Lower leg skin (tissue), 4 donors: ENCODE measurements at regions not wholly inside any gene's neighbourhood (a gene's known extent, or its start where the extent isn't known, plus 50 kb on each side); places are given as distances from the start of the nearest gene placed in this dataset.
A peak's percentile ranks its signal among the peaks of the same experiment; 100 is the strongest.

Experiments used
- DNase-seq, 2 donors: peaks; one replicate each; pipeline ENCODE4 v3.0.0-alpha.2; 2019; ENCODE audit warnings: low spot score in 2 of 2
- H3K4me3 ChIP-seq: fragments of 200-600 bp; sonication (generic); 2 replicates; pipeline ENCODE4 v1.5.1; 2017; ENCODE audit warnings: mild to moderate bottlenecking, low read depth; ENCODE audit not compliant: poor library complexity, severe bottlenecking
- POLR2A ChIP-seq, 2 donors: fragments of 450-650 bp; IDR thresholded peaks; one replicate each; pipeline ENCODE4 v1.6.1; 2016 to 2017; ENCODE audit warnings: antibody characterized with exemption in 2 of 2, mild to moderate bottlenecking in 1 of 2, moderate library complexity in 1 of 2
- WGBS, 2 donors: methylation state at CpG; one replicate each; pipeline ENCODE4 v1.1.5; 2018; 5-methylcytosine and 5-hydroxymethylcytosine counted together
- intact Hi-C: fragments of 100-400 bp; cut with DNase I; formaldehyde crosslinking; loops from one replicate; pipeline ENCODE4 v1.15.0; 2023; ENCODE audit warnings: low total_unique reads
- TF ChIP-seq, protein P1 (sequence below), 3 donors: fragments of 450-650 bp; IDR thresholded peaks; one replicate each; pipeline ENCODE4 v1.5.1; 2016; ENCODE audit warnings: antibody characterized with exemption in 3 of 3, mild to moderate bottlenecking in 3 of 3, moderate library complexity in 2 of 3

DNA sequence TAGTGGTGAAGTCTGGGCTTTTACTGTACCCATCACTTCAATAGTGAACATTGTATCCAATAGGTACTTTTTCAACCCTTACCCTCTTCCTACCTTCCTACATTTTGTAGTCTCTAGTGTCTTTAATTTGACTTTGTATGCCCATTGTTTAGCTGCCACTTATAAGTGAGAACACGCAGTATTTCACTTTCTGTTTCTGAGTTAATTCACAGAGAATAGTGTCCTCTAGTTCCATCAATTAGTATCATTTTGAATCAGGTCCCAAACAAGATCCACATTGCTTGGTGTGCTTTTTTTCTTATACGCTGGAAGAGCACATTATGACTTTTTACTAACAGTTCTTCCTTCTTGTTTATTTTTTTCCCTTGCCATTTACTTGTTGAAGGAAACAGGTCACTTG lies 176.0 kb upstream of the WDFY3 start:
- intact Hi-C loops, result no loop called here
- no peak for DNase-seq
- whole genome bisulfite sequencing, 2 donors, result 74 to 76% methylated on average over 2 of the region's 2 CpGs
- no peak overlapping the region for H3K4me3 ChIP-seq
- TF ChIP-seq, protein P1, sequence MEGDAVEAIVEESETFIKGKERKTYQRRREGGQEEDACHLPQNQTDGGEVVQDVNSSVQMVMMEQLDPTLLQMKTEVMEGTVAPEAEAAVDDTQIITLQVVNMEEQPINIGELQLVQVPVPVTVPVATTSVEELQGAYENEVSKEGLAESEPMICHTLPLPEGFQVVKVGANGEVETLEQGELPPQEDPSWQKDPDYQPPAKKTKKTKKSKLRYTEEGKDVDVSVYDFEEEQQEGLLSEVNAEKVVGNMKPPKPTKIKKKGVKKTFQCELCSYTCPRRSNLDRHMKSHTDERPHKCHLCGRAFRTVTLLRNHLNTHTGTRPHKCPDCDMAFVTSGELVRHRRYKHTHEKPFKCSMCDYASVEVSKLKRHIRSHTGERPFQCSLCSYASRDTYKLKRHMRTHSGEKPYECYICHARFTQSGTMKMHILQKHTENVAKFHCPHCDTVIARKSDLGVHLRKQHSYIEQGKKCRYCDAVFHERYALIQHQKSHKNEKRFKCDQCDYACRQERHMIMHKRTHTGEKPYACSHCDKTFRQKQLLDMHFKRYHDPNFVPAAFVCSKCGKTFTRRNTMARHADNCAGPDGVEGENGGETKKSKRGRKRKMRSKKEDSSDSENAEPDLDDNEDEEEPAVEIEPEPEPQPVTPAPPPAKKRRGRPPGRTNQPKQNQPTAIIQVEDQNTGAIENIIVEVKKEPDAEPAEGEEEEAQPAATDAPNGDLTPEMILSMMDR (IDR thresholded peaks at IDR 0.05), result no peak
- no peak for TF ChIP-seq POLR2A (IDR thresholded peaks at IDR 0.05)

DNA sequence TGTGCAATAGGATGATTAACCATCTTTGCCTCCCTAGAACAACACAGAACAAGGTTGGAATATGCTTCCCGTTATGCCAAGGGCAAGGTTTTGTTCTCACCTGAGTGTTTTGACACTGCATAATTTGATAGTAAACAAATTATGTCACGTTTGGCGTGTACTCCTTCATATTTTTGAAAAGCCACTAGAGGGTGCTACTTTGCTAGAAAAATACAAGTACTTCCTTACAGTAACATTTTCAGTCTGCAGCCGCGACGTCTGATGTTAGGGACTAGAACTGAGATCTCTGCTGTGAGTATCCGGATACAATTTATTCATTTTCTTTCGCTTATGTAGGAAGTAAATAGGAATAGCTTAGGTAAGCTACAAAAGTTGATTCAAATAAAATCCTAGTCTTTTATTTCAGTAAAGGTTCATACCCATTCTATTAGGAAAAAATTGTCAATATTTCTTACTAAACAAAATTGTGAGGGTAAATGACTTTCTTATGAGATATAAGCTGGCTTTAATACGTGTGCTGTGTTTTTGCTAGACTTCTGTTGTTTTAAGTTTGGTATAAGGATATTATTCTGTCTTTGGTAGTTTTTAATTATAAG lies 181.1 kb upstream of the WDFY3 start:
- DNase-seq, result peak in 1 of 2 donors; percentile 57
- intact Hi-C loops, result no loop called here
- 6 to 7% methylated on average over 9 of the region's 9 CpGs for WGBS, 2 donors
- TF ChIP-seq POLR2A (IDR thresholded peaks at IDR 0.05), result no peak
- TF ChIP-seq, protein P1 (IDR thresholded peaks at IDR 0.05), result peak in 1 of 3 donors; percentile 16
- no peak overlapping the region for H3K4me3 ChIP-seq

DNA sequence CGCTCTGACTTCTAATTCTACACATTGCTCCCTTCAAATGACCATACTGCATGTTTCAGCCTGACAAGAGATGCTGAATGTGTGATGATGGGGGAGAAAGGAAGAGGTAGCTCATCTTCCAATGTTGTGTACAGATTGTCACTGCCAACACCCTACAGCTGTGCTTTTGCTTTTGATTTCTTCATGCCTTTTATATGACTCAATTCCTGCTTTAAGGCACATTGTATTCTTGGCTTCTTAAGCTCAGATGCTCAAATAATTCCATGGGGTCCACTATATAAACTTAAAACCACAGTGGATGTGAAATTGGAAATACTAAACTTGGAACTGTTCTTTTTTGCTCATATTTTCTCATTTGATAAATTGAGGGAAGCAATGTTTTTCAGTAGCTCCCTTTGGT lies 183.2 kb upstream of the WDFY3 start:
- intact Hi-C loops, result loop anchor here (5.0 kb wide), 1 partner anchor 1458 kb away; no protein-coding TSS in a partner anchor
- DNase-seq, result no peak
- 89 to 94% methylated on average over 1 of the region's 1 CpG for WGBS, 2 donors
- no peak overlapping the region for H3K4me3 ChIP-seq
- TF ChIP-seq POLR2A (IDR thresholded peaks at IDR 0.05), result no peak
- TF ChIP-seq, protein P1 (IDR thresholded peaks at IDR 0.05), result no peak

DNA sequence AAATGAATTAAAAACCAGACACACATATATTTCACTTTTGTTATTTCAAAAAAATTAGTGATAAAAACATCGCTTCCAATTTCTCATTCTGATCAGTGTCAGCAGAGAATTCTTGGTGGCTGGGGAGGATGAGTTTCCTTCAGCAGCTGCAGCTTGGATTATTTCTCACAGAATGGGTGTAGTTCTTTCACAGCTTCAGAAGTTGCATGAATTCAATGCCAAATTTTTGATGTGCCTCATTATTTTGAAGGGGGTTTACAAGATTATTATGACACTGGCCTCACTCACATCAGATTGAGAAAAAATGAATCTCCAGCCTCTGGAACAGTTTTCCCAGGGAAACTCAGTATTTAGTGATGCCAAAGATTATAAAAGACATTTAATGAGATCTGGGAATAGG lies 184.9 kb upstream of the WDFY3 start:
- no peak for DNase-seq
- 65 to 76% methylated on average over 1 of the region's 1 CpG for WGBS, 2 donors
- no peak overlapping the region for H3K4me3 ChIP-seq
- intact Hi-C loops, result loop anchor here (5.0 kb wide), 1 partner anchor 1456 kb away; no protein-coding TSS in a partner anchor
- TF ChIP-seq POLR2A (IDR thresholded peaks at IDR 0.05), result no peak
- TF ChIP-seq, protein P1 (IDR thresholded peaks at IDR 0.05), result no peak

DNA sequence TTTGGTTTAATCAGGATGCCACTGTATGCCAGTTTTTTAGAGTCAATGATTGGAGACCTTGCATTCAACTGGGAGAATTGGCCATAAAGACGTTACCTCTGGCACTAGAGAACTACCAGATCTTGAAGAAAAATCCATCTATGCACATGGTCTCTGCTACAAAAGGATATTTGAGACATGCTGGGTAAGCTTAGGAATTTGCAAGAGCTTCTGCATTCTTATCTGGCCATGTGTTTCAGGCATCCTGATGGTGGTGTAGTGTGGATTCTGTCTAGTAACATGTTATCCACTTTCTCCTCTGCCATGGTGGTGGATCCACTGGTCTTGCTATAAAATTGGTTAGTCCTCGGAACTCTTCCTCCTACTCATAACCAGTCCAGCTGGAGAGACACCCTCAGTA lies 185.3 kb upstream of the WDFY3 start:
- intact Hi-C loops, result loop anchor here (5.0 kb wide), 1 partner anchor 1456 kb away; no protein-coding TSS in a partner anchor
- H3K4me3 ChIP-seq, result no peak overlapping the region
- no peak for TF ChIP-seq POLR2A (IDR thresholded peaks at IDR 0.05)
- TF ChIP-seq, protein P1 (IDR thresholded peaks at IDR 0.05), result no peak
- DNase-seq, result no peak
- 59 to 76% methylated on average over 2 of the region's 2 CpGs for WGBS, 2 donors

DNA sequence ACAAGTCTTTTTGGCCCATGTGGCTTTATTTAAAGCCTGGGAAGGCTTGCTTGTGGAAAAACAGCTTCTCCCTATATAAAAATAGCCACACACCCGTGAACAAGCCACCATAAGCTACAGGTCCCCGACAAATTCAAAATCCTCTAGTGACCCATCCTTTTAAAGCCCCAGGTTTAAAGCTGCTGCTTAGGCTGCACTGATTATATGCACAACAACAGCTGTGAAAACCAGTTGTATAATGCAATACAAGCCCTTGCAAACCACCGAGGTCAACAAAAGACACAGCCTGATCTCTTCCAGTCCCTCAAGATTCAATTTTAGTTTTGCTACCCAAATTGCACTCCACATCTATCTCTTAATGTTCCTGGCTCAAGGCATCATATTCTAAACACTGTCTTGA lies 186.0 kb upstream of the WDFY3 start:
- WGBS, 2 donors, result 81 to 83% methylated on average over 3 of the region's 3 CpGs
- no peak overlapping the region for H3K4me3 ChIP-seq
- TF ChIP-seq, protein P1 (IDR thresholded peaks at IDR 0.05), result no peak
- TF ChIP-seq POLR2A (IDR thresholded peaks at IDR 0.05), result no peak
- no peak for DNase-seq
- intact Hi-C loops, result loop anchor here (5.0 kb wide), 1 partner anchor 1455 kb away; no protein-coding TSS in a partner anchor
